Activated naive CD8-positive, alpha-beta T cell treated with anti-CD3 and anti-CD28 coated beads, Interleukin-2, amount 50 U/mL, for 24 hours (primary cell): ENCODE measurements at regions not wholly inside any gene's neighbourhood (a gene's known extent, or its start where the extent isn't known, plus 50 kb on each side); places are given as distances from the start of the nearest gene placed in this dataset.

Experiments
- ATAC-seq: fragments of 150-1000 bp; cut with Tn5 transposase; one replicate; pipeline ENCODE4 v1.10.0; 2021
- DNase-seq: peaks from one replicate; pipeline ENCODE4 v3.0.0; 2021
- H3K27ac Mint-ChIP-seq: one replicate; pipeline ENCODE4 v1.8.0; 2021; ENCODE audit warnings: mild to moderate bottlenecking, mixed read lengths
- H3K27me3 Mint-ChIP-seq: one replicate; pipeline ENCODE4 v1.8.0; 2021; ENCODE audit warnings: mixed read lengths
- H3K36me3 Mint-ChIP-seq: one replicate; pipeline ENCODE4 v1.8.0; 2021; ENCODE audit warnings: low read depth, mixed read lengths
- H3K4me1 Mint-ChIP-seq: one replicate; pipeline ENCODE4 v1.8.0; 2021; ENCODE audit warnings: mixed read lengths
- H3K4me3 Mint-ChIP-seq: one replicate; pipeline ENCODE4 v1.8.0; 2021; ENCODE audit warnings: mild to moderate bottlenecking, moderate library complexity, mixed read lengths
- H3K9me3 Mint-ChIP-seq: one replicate; pipeline ENCODE4 v1.8.0; 2021; ENCODE audit warnings: mixed read lengths

GRCh38 chr10:50936335-50936734 is 50.9 kb upstream of the A1CF start:
- Mint-ChIP-seq H3K9me3 (no peaks in the 10 kb centered on the region), H3K27ac (no peak overlapping the region), H3K27me3 (peaks cover 10% of the 10 kb centered on the region), H3K36me3 (no peaks in the 10 kb centered on the region), H3K4me3 (no peak overlapping the region), H3K4me1 (no peaks in the 10 kb centered on the region)
- ATAC-seq, result no peak
- DNase-seq, result no peak

- Mint-ChIP-seq H3K9me3 (no peaks in the 10 kb centered on the region), H3K4me3 (no peak overlapping the region), H3K27me3 (peaks cover 5% of the 10 kb centered on the region), H3K27ac (no peak overlapping the region), H3K36me3 (no peaks in the 10 kb centered on the region), H3K4me1 (no peaks in the 10 kb centered on the region)
- ATAC-seq, result no peak
- no peak for DNase-seq
Observed at GRCh38 chr10:50937230-50937907, 51.9 kb upstream of the A1CF start.

- no peak overlapping the region for H3K27ac Mint-ChIP-seq
- no peak for DNase-seq
Observed at GRCh38 chr10:50941629-50942028, 56.2 kb upstream of the A1CF start.

GRCh38 chr10:50946991-50947781 is 61.8 kb upstream of the A1CF start:
- ATAC-seq (no peak), DNase-seq (no peak)
- no peaks in the 10 kb centered on the region for H3K36me3 Mint-ChIP-seq
- H3K27me3 Mint-ChIP-seq, result peaks cover 5% of the 10 kb centered on the region
- no peak overlapping the region for H3K4me3 Mint-ChIP-seq
- no peaks in the 10 kb centered on the region for H3K4me1 Mint-ChIP-seq
- no peak overlapping the region for H3K27ac Mint-ChIP-seq
- H3K9me3 Mint-ChIP-seq, result no peaks in the 10 kb centered on the region

More at GRCh38 chr10:50941629-50942028, 56.2 kb upstream of the A1CF start:
- Mint-ChIP-seq H3K27me3 (peaks cover 5% of the 10 kb centered on the region), H3K4me1 (no peaks in the 10 kb centered on the region), H3K36me3 (no peaks in the 10 kb centered on the region), H3K9me3 (no peaks in the 10 kb centered on the region), H3K4me3 (no peak overlapping the region)
- no peak for ATAC-seq

- no peak for ATAC-seq
- peaks cover 5% of the 10 kb centered on the region for H3K27me3 Mint-ChIP-seq
- no peak overlapping the region for H3K27ac Mint-ChIP-seq
- no peak overlapping the region for H3K4me3 Mint-ChIP-seq
- H3K9me3 Mint-ChIP-seq, result no peaks in the 10 kb centered on the region
- H3K4me1 Mint-ChIP-seq, result no peaks in the 10 kb centered on the region
- no peaks in the 10 kb centered on the region for H3K36me3 Mint-ChIP-seq
- no peak for DNase-seq
Observed at GRCh38 chr10:50951365-50951764, 65.9 kb upstream of the A1CF start.

- no peak overlapping the region for H3K4me3 Mint-ChIP-seq
- DNase-seq, result no peak
- H3K27me3 Mint-ChIP-seq, result peaks cover 2% of the 10 kb centered on the region
- no peak for ATAC-seq
- no peaks in the 10 kb centered on the region for H3K4me1 Mint-ChIP-seq
- no peaks in the 10 kb centered on the region for H3K9me3 Mint-ChIP-seq
- H3K36me3 Mint-ChIP-seq, result no peaks in the 10 kb centered on the region
- no peak overlapping the region for H3K27ac Mint-ChIP-seq
Observed at GRCh38 chr10:50961297-50961696, 75.9 kb upstream of the A1CF start.

- DNase-seq, result no peak
- no peaks in the 10 kb centered on the region for H3K4me1 Mint-ChIP-seq
Observed at GRCh38 chr10:50963063-50963462, 77.6 kb upstream of the A1CF start.

GRCh38 chr10:50968386-50969091 is 83.1 kb upstream of the A1CF start:
- H3K36me3 Mint-ChIP-seq, result no peaks in the 10 kb centered on the region
- no peaks in the 10 kb centered on the region for H3K4me1 Mint-ChIP-seq
- peaks cover 2% of the 10 kb centered on the region for H3K27me3 Mint-ChIP-seq
- H3K4me3 Mint-ChIP-seq, result no peak overlapping the region
- no peak for DNase-seq
- ATAC-seq, result no peak
- no peak overlapping the region for H3K27ac Mint-ChIP-seq
- no peaks in the 10 kb centered on the region for H3K9me3 Mint-ChIP-seq

More at GRCh38 chr10:50963063-50963462, 77.6 kb upstream of the A1CF start:
- Mint-ChIP-seq H3K9me3 (no peaks in the 10 kb centered on the region), H3K36me3 (no peaks in the 10 kb centered on the region), H3K27ac (no peak overlapping the region), H3K27me3 (peaks cover 2% of the 10 kb centered on the region), H3K4me3 (no peak overlapping the region)
- no peak for ATAC-seq

GRCh38 chr10:50972591-50972990 is 87.2 kb upstream of the A1CF start:
- Mint-ChIP-seq H3K4me1 (no peaks in the 10 kb centered on the region), H3K4me3 (no peak overlapping the region), H3K27me3 (peaks cover 2% of the 10 kb centered on the region), H3K9me3 (no peaks in the 10 kb centered on the region), H3K36me3 (no peaks in the 10 kb centered on the region), H3K27ac (no peak overlapping the region)
- ATAC-seq (no peak), DNase-seq (no peak)

- ATAC-seq, result no peak
- no peak for DNase-seq
- H3K4me3 Mint-ChIP-seq, result no peak overlapping the region
- no peaks in the 10 kb centered on the region for H3K9me3 Mint-ChIP-seq
- H3K36me3 Mint-ChIP-seq, result no peaks in the 10 kb centered on the region
- H3K27me3 Mint-ChIP-seq, result peaks cover 8% of the 10 kb centered on the region
- H3K4me1 Mint-ChIP-seq, result no peaks in the 10 kb centered on the region
- H3K27ac Mint-ChIP-seq, result no peak overlapping the region
Observed at GRCh38 chr10:50981385-50981784, 92.9 kb upstream of the PRKG1 start.

- H3K4me3 Mint-ChIP-seq, result no peak overlapping the region
- no peaks in the 10 kb centered on the region for H3K4me1 Mint-ChIP-seq
- no peak for ATAC-seq
- no peak overlapping the region for H3K27ac Mint-ChIP-seq
- no peaks in the 10 kb centered on the region for H3K36me3 Mint-ChIP-seq
- H3K27me3 Mint-ChIP-seq, result peaks cover 8% of the 10 kb centered on the region
- no peaks in the 10 kb centered on the region for H3K9me3 Mint-ChIP-seq
- no peak for DNase-seq
Observed at GRCh38 chr10:50981904-50982303, 92.4 kb upstream of the PRKG1 start.

GRCh38 chr10:50982989-50983388 is 91.3 kb upstream of the PRKG1 start:
- Mint-ChIP-seq H3K4me3 (no peak overlapping the region), H3K27ac (no peak overlapping the region), H3K36me3 (no peaks in the 10 kb centered on the region), H3K4me1 (no peaks in the 10 kb centered on the region), H3K9me3 (no peaks in the 10 kb centered on the region), H3K27me3 (peaks cover 10% of the 10 kb centered on the region)
- ATAC-seq, result no peak
- no peak for DNase-seq

- H3K9me3 Mint-ChIP-seq, result no peaks in the 10 kb centered on the region
- H3K36me3 Mint-ChIP-seq, result no peaks in the 10 kb centered on the region
- peaks cover 36% of the 10 kb centered on the region for H3K27me3 Mint-ChIP-seq
- H3K4me3 Mint-ChIP-seq, result no peak overlapping the region
- H3K4me1 Mint-ChIP-seq, result peaks cover 8% of the 10 kb centered on the region
- ATAC-seq (no peak), DNase-seq (no peak)
- no peak overlapping the region for H3K27ac Mint-ChIP-seq
Observed at GRCh38 chr10:50987934-50988333, 86.4 kb upstream of the PRKG1 start.

- Mint-ChIP-seq H3K9me3 (no peaks in the 10 kb centered on the region), H3K27ac (no peak overlapping the region), H3K36me3 (no peaks in the 10 kb centered on the region), H3K27me3 (peaks cover 42% of the 10 kb centered on the region), H3K4me3 (no peak overlapping the region), H3K4me1 (peaks cover 8% of the 10 kb centered on the region)
- ATAC-seq (no peak), DNase-seq (no peak)
Observed at GRCh38 chr10:50988792-50989191, 85.5 kb upstream of the PRKG1 start.
